Neutrophil (primary cell): ENCODE measurements at regions not wholly inside any gene's neighbourhood (a gene's known extent, or its start where the extent isn't known, plus 50 kb on each side); places are given as distances from the start of the nearest gene placed in this dataset.

ENCODE experiments used
- H3K27ac ChIP-seq: fragments of 200-600 bp; sonication (generic); 2 replicates; pipeline ENCODE4 v1.5.1; 2016; ENCODE audit warnings: mild to moderate bottlenecking, moderate library complexity
- H3K27me3 ChIP-seq: fragments of 200-600 bp; sonication (generic); 2 replicates; pipeline ENCODE4 v1.6.0; 2016; ENCODE audit warnings: mild to moderate bottlenecking
- H3K36me3 ChIP-seq: fragments of 200-600 bp; sonication (generic); 2 replicates; pipeline ENCODE4 v1.5.1; 2017
- H3K4me1 ChIP-seq, 2 experiments: fragments of 200-600 bp in 1 of 2; sonication (generic) in 1 of 2; 1 replicate in 1 of 2; 2 replicates in 1 of 2; pipeline versions ENCODE4 v1.5.1 to v1.6.1; 2013 to 2016; ENCODE audit warnings: low read depth in 1 of 2, low read length in 1 of 2, mild to moderate bottlenecking in 1 of 2, moderate library complexity in 1 of 2; ENCODE audit not compliant: control insufficient read depth in 1 of 2, insufficient read depth in 1 of 2
- H3K4me3 ChIP-seq, 2 experiments: fragments of 200-600 bp in 1 of 2; sonication (generic) in 1 of 2; 1 replicate in 1 of 2; 2 replicates in 1 of 2; pipeline ENCODE4 v1.5.1; 2013 to 2016; ENCODE audit warnings: low read depth in 1 of 2, low read length in 1 of 2, mild to moderate bottlenecking in 1 of 2, moderate library complexity in 1 of 2
- H3K9me3 ChIP-seq: fragments of 200-600 bp; sonication (generic); 2 replicates; pipeline ENCODE4 v1.5.1; 2016
- TF ChIP-seq, protein P1 (sequence below): fragments of 200-600 bp; sonication (generic); IDR thresholded peaks from 2 replicates; pipeline ENCODE4 v1.5.1; 2016; ENCODE audit warnings: antibody characterized with exemption

DNA sequence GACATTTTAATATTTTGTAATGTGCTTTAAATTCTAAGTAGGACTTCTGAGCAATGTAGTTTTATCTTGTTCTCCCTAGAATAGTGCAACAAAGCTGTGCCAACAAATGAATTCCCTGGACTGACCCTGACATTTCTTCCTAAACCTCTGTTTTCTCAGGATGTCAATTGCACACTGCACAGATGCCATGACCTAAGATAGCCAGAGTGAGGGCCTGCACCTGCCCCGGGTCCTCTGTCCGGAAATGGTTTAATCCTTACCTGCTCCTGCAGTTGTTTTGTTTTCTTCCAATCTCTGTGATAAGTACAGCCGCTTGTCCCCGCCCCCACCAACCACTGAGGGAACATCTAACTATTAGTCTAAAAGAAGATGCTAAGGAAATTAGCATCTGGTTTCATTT, 831.5 kb downstream of the GALC start:
- H3K4me3 ChIP-seq: no peak overlapping the region
- no peaks in the 10 kb centered on the region for H3K36me3 ChIP-seq
- H3K27me3 ChIP-seq: no peaks in the 10 kb centered on the region
- no peaks in the 10 kb centered on the region for H3K4me1 ChIP-seq
- H3K9me3 ChIP-seq: no peaks in the 10 kb centered on the region
- TF ChIP-seq, protein P1, sequence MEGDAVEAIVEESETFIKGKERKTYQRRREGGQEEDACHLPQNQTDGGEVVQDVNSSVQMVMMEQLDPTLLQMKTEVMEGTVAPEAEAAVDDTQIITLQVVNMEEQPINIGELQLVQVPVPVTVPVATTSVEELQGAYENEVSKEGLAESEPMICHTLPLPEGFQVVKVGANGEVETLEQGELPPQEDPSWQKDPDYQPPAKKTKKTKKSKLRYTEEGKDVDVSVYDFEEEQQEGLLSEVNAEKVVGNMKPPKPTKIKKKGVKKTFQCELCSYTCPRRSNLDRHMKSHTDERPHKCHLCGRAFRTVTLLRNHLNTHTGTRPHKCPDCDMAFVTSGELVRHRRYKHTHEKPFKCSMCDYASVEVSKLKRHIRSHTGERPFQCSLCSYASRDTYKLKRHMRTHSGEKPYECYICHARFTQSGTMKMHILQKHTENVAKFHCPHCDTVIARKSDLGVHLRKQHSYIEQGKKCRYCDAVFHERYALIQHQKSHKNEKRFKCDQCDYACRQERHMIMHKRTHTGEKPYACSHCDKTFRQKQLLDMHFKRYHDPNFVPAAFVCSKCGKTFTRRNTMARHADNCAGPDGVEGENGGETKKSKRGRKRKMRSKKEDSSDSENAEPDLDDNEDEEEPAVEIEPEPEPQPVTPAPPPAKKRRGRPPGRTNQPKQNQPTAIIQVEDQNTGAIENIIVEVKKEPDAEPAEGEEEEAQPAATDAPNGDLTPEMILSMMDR: no peak
- H3K27ac ChIP-seq: no peak overlapping the region

DNA sequence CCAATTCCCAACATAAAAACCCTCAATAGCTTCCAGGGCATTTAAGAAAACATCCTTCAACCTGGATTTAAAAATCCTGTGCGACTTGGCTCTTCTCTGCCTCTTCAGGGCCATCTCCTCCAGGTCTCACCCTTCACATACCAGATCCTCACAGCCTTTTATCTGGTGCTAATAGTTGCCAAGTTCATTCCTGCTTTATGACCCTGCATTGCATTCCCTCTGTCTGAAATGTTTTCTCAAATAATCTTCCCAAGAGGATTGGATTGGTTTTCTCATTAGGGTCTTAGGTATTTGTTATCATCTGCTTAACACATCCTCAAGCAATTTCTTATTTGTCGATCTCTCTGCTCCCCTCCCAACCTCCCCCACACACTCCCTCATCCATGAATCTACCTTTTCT, 832.0 kb downstream of the GALC start:
- Histone ChIP-seq H3K4me3 (no peak overlapping the region), H3K27me3 (no peaks in the 10 kb centered on the region), H3K4me1 (no peaks in the 10 kb centered on the region), H3K27ac (no peak overlapping the region), H3K9me3 (no peaks in the 10 kb centered on the region), H3K36me3 (no peaks in the 10 kb centered on the region)
- TF ChIP-seq, protein P1: no peak

DNA sequence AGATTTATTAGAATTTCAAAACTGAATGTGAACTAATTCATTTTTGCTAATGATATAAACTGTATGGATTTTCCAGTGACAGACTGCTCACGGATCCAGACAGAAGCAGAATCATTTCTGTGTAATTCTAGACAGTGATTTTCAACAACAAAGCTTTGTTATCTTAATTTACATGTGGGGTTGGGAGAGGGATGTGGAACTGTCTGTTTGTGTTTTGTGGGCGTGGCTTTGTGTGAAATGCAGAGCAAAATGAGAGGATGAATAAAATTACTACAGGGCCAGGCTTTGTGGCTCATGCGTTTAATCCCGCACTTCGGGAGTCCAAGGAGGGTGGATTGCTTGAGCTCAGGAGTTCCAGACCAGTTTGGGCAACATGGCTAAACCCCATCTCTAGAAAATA, 834.7 kb downstream of the GALC start:
- Histone ChIP-seq H3K36me3 (no peaks in the 10 kb centered on the region), H3K9me3 (no peaks in the 10 kb centered on the region), H3K27ac (no peak overlapping the region), H3K4me1 (no peaks in the 10 kb centered on the region), H3K27me3 (no peaks in the 10 kb centered on the region), H3K4me3 (no peak overlapping the region)
- TF ChIP-seq, protein P1: no peak

DNA sequence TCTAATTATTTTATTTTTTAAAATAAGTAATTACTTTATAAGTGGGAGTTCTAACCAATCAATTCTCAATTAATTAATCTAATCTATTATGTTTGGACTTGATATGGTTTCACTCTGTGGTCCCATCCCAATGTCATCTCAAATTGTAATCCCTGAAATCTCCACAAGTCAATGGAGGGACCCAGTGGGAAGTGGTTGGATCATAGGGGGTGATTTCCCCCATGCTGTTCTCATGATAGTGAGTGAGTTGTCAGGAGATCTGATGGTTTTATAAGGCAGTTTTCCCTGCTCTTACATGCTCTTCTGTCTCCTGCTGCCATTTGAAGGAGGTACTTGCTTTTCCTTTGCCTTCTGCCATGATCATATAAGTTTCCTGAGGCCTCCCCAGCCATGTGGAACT, 836.1 kb downstream of the GALC start:
- H3K27ac ChIP-seq: no peak overlapping the region
- H3K36me3 ChIP-seq: no peaks in the 10 kb centered on the region
- no peaks in the 10 kb centered on the region for H3K9me3 ChIP-seq
- no peaks in the 10 kb centered on the region for H3K4me1 ChIP-seq
- no peak overlapping the region for H3K4me3 ChIP-seq
- TF ChIP-seq, protein P1: no peak
- no peaks in the 10 kb centered on the region for H3K27me3 ChIP-seq

DNA sequence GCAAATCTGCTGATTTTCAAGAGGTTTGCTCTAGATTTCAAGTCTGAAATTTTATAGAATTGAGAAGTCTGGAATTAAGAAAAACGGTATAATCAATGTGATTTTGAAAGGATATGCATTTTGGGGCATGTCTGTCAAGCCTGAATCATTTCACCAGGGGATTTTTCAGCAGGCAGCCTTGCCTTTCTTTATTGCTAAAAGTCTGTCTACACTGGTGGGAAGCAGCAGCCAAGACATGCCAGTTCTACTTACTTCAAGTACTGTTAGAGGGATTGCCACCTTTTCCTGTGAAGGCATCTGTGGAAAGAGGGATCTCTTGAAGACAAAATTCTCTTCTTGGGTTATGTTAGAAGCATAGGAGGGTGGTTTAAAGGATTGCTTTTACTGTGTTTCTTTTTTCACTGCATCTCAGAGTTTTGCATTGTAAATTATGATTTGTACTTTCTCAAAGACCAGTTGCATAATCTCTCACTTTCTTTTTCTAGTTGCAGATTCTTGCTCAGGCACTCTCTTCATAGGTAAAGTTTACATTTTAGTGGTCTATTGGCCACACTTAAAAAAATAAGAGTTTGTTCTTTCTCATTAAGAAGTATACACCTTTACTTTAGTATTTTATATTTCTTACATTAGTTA, 837.0 kb downstream of the GALC start:
- TF ChIP-seq, protein P1: no peak
- no peaks in the 10 kb centered on the region for H3K9me3 ChIP-seq
- no peaks in the 10 kb centered on the region for H3K27me3 ChIP-seq
- no peaks in the 10 kb centered on the region for H3K36me3 ChIP-seq
- H3K27ac ChIP-seq: no peak overlapping the region
- no peaks in the 10 kb centered on the region for H3K4me1 ChIP-seq
- no peak overlapping the region for H3K4me3 ChIP-seq

DNA sequence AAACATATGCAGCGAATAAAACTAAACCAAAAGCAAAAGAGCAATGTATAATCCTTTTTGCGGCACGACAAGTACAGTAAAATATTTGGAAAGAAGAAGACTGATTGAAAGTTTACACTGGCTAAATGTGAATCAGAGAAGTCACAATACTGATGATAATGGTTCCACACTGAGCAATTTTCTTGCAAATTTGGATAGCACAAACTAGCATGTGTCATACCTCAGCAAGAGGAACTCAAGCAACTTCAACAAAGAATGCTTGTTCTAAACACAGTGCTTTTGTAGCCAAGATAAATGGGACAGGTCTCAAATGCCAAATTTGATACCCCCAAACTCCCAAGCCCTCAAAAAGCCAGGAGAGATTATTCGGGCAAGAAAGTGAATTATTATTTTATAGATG, 839.1 kb downstream of the GALC start:
- no peaks in the 10 kb centered on the region for H3K4me1 ChIP-seq
- TF ChIP-seq, protein P1: no peak
- H3K9me3 ChIP-seq: no peaks in the 10 kb centered on the region
- H3K27ac ChIP-seq: no peak overlapping the region
- H3K27me3 ChIP-seq: no peaks in the 10 kb centered on the region
- H3K36me3 ChIP-seq: no peaks in the 10 kb centered on the region
- H3K4me3 ChIP-seq: no peak overlapping the region
